Ammon's horn (tissue), 1 donor: ENCODE measurements at regions not wholly inside any gene's neighbourhood (a gene's known extent, or its start where the extent isn't known, plus 50 kb on each side); places are given as distances from the start of the nearest gene placed in this dataset.
A peak's percentile ranks its signal among the peaks of the same experiment; 100 is the strongest.
"Not testable (repeated sequence)": the region's sequence is repeated elsewhere in the genome, so short reads cannot be mapped to it uniquely, and the experiment has no call there.

Source experiments
- DNase-seq: peaks from one replicate; pipeline ENCODE4 v3.0.0-alpha.2; 2016; ENCODE audit warnings: low spot score

DNA sequence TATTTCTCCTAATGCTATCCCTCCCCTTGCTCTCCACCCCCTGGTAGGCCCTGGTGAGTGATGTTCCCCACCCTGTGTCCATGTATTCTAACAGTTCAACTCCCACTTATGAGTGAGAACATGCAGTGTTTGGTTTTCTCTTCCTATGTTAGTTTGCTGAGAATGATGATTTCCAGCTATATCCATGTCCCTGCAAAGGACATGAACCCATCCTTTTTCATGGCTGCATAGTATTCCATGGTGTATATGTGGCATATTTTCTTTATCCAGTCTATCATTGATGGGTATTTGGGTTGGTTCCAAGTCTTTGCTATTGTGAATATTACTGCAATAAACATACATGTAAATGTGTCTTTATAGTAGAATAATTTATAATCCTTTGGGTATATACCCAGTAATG, 540.3 kb downstream of the TMTC2 start:
- DNase-seq, result not testable (repeated sequence)

DNA sequence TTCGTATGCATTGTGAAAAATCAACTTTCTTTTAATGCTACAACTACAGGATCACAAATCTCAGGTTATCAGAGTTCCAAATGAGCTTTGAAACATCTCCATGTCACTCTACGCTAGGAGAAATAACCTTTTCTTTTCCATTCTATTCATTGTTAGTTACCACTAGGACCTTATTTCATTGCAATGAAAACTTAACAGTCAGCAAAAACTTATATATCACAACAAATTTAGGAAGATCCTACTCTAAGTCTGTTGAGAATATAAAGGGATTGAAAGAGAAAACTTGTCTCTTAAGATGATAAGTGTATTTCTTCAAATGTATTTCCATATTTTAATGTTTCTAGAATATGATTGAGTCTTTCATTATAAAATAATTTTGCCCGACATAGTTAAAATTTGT, 539.1 kb downstream of the TMTC2 start:
- DNase-seq, result no peak

DNA sequence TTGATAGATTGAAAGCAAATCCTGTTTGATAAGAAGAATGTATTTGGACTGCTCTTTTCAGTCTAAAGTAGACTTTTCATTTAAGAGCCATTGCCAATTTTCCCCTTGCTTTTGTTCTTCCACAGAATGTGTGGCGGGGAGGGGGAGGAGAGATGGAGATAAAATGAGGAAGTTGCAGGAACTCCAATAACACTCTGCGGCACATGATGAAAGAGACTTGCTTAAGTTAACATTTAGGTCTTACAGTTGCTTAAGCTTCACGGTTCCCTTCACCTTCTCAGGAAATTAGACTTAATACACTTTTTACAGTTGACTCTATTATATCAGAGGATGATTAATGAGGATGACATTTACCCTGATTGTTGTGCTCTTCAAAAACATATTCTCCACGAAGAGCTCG, 537.3 kb downstream of the TMTC2 start:
- DNase-seq, result peak; percentile 17

DNA sequence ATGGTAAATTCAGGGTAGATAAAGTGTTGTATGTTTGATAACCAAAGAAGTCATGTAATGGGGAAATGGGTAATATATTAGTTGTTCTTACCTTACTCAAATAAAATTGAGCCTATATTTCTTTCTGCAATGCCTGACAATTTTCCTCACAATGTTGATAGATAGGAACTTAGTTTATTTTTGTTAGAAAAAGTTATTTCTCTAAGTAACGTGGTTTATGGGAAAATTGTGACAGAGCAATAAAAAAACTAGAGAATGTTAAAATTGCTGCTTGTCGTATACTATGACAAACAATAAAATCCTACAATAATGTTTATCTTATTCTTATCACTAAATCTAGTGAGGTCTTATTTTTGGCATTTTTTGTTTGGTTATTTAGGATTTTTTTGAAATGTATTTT, 534.1 kb downstream of the TMTC2 start:
- DNase-seq, result no peak

DNA sequence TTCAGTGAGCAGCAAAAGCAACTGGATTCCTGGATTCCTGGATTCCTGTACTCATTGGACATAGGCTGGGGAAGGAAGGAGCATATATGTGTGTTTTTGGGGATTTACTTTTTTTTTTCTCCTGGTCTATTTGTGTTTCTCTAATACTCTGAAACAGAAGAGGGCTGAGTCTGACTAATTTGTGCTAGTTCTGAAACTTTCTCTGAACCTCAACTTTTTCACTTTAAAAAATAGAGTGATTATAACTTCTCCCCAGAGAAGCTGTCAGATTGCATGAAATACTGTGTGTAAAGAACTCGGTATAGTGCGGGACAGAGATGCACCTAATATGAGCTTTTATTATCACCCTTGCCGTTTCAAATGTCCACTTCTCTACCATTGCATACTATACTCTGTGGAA, 529.5 kb downstream of the TMTC2 start:
- DNase-seq, result no peak

DNA sequence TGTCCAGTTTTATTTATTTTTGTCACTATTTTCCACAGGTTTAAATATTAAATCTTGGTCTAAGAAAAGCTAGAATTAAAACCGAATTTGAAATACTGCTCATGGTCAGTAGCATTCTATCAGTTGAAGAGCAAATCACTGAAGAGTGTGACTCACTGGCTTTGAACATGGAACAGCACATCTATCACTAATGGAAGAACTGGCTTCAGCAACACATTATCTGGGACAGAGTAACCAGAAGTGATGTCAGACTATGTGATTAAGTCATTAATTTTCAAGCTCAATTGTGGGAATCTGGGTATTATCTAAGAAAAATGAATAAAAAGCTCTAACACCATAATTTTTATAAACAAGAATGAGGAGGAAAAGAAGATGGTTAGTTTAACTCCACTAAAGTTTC, 527.5 kb downstream of the TMTC2 start:
- no peak for DNase-seq

DNA sequence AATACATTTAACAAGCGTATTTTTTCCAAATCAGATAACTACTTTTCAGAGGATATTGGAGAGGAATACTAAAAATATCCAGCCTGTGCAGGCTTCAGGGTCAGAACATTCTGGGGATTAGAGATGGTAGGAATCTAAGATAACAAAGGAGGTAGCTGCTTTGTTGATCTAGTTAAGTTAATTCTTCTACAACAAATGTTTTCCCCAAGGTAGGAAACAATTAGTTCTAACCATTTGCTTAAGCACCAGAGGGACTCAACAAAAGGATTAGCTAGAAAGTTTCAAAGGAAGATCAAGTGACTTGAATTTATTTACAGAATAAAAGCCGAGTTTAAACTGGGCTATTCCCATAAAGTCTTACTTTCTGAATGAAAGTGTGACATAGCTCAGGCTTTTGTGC, 524.2 kb downstream of the TMTC2 start:
- no peak for DNase-seq

DNA sequence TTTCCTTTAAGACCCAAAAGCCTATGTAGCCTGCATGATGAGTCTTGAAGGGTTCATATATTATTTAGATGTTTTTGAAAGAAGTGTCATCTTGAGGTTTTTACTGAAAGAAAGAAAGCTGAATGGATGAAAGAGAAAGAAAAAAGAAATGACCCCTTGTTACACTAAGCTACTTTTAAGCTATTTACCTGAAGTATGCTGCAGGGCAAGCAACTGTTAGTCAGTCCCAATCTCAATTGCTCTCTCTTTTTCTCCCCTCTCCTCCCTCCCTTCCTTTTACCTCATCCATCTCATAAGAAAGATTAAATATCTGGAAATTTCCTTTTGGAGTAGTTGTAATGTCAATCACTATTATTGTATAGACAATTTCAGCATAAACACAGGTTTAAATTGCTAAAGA, 512.4 kb downstream of the TMTC2 start:
- DNase-seq, result no peak

DNA sequence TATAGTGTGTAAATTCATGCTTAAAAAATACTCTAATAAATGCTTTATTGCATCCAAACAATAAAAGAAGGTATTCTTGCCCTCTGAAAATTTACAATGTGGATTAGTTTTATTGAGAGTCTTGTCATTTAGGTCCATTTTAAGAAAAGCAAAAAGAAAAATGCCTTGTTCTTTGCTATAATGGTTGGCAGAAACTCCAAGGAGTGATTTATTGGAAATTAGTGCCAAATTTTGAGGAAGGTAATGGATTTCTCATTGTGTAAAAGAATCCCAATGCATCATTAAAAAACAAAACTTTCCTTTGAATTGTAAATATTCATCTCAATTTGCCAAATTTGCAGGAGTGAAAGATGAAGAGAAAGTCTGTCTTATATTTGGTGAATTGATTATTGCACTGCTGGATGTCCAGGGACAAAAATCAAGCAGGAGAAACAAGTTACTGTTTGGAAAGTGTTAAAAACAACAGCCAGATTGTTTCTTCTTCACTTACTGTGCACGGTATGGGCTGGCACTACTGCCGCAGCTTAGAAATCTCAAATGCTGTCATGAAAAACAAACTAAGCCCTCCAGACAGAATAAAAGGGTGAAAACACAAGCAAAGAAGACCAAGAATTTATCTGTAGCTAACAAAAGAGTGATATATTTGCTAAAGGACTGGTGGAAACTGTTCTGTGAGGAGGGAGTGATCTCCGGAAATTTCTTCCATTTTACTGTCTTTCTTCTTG, 511.7 kb downstream of the TMTC2 start:
- DNase-seq, result no peak

DNA sequence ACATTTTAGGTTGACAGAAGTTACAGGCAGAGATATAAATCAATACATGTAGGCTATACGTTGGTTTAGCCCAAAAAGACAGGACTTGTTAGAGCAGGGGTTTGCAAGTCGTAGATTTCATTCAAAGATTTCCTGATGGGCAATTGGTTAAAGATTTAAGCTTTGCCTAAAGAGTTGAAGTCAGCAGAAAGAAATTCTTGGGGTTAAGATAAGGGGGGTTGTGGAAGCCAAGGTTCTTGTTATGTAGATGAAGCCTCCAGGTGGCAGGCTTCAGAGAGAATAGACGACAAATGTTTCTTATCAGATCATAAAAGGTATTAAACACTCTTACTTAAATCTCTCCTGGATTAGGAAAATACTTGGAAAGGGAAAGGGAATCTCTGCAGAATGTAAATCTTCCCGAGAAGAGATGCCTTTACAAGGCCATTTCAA, 510.8 kb downstream of the TMTC2 start:
- DNase-seq, result no peak

DNA sequence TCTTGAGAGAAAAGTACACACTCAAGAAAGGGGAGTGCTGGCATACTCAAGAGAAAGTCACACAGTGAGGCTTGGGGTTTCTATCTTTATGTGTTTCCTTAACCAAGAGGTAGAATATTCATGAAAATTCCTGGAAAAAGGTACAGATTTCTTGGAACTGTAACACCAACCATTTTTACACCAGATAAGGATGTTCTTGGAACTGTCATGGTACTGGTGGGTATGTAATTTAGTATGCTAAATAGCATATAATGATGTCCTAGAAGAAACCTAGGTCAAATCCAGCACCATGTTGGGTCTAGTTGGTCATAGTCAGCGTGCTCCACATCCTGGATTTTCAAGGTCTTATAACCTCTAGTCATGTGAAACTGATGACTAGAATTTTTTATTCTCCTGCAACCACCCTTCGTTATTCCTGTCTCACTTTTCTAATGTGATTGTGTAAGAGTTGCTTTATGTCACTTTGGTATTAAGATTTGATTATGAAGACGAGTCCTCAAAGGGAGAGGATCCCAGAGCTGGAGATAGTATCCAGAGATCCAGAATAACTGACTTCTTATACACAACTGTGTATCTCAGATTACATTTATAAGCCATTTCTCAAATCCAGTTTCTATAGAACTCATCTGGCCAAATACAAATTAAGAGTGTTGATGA, 510.1 kb downstream of the TMTC2 start:
- DNase-seq, result no peak

DNA sequence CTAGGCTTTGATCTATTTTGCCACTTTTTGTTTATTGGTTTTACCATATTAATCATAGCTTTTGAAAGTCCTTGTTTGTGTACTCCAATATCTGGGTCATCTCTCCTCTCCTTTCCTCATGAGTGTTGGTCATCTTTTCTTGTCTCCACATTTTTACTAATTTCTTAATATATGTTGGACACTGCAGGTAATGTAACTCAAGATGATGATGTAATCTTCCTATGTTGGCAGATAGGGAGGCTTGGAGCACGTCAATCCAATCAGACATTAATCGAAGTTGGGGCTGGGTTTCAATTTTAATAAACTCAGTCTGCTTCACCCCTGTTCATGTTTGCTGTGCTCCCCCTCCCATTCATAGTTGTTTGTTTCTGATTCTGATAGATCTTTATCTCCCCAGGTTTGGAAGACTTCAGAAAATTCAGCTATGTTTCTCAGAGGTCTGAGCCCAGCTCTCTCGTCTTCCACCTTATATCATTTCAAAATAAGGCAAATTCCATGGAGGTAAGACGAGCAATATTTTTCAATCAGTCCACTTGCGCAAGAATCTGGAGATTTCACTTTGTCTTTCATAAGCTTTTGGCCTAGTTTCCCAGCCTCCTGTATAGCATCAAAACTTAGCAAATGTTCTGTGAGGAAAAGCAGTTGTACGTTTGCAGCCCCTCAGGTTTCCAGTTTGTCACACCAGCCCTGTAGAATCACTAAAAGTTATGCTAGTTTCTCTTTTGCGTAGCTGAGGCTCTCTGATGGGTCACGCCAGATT, 504.1 kb downstream of the TMTC2 start:
- DNase-seq, result no peak

DNA sequence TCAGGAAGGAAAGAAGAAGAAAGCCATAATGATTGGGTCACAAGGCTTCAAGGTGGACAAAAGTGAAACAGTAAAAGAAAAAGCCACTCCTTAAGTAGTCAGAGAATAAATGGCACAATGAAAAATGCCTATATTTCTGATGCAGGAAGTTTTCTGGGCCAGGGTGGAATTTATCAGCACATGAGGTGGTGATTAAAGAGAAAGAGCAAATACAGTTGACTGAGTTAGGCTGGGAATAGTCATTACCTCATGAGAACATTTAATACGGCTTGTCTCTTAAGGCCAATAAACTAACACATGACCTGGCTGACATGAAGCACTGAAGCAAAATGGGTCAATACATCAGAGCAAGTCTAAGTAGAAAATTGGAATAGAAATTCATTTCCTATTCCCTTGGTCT, 499.7 kb downstream of the TMTC2 start:
- DNase-seq, result no peak

DNA sequence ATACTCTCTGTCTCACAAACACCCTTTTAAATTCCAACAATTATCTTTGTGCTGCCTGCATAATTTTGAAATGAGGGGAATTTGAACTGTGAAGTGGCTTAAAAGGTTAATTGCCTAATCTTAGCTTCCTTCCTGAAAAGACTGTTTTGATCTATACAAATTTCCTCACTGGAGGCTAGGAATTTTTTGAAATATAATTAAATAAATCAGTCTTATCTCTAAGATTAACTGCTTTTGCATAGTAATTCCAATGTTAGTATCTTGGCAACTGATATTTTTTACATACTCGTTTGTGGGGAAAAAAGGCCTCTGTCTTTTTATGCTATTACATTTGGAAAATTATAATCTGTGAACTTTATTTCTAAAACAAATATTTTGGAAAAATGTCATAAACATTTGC, 498.5 kb downstream of the TMTC2 start:
- no peak for DNase-seq
